ENCODE measurements at regions not wholly inside any gene's neighbourhood (a gene's known extent, or its start where the extent isn't known, plus 50 kb on each side); places are given as distances from the start of the nearest gene placed in this dataset.

- H3K36me3 Mint-ChIP-seq (ENCODE audit: low read depth): no peaks in the 10 kb centered on the region
- no peak overlapping the region for H3K27ac Mint-ChIP-seq
- no peaks in the 10 kb centered on the region for H3K9me3 Mint-ChIP-seq
- intact Hi-C loops (cut with micrococcal nuclease): no loop called here
- no peak for DNase-seq
- H3K27me3 Mint-ChIP-seq: no peaks in the 10 kb centered on the region
- POLR2A ChIA-PET: interaction anchor here (1.0 kb wide), 2 partner anchors 16 to 191 kb away, joined by 5 to 6 read pairs; partner anchors contain the start of gene KLF6
- TF ChIP-seq CTCF (IDR thresholded peaks at IDR 0.05): no peak
- no peak for ATAC-seq (ENCODE audit: low read depth)
- CTCF ChIA-PET: interaction anchor here (1.1 kb wide), 1 partner anchor 680 kb away, joined by 4 read pairs; no protein-coding TSS in a partner anchor
- H3K4me3 Mint-ChIP-seq: no peak overlapping the region
- H3K4me1 Mint-ChIP-seq: peaks cover 21% of the 10 kb centered on the region
Measured at GRCh38 chr10:3976718-3977117, 191.7 kb upstream of the KLF6 start.

- Mint-ChIP-seq H3K36me3 (ENCODE audit: low read depth) (no peaks in the 10 kb centered on the region), H3K27ac (no peak overlapping the region), H3K9me3 (no peaks in the 10 kb centered on the region), H3K4me1 (peaks cover 18% of the 10 kb centered on the region), H3K4me3 (no peak overlapping the region), H3K27me3 (no peaks in the 10 kb centered on the region)
- TF ChIP-seq CTCF (IDR thresholded peaks at IDR 0.05): no peak
- ATAC-seq (ENCODE audit: low read depth): no peak
- intact Hi-C loops (cut with micrococcal nuclease): no loop called here
- ChIA-PET CTCF (interaction anchor here (1.1 kb wide), 1 partner anchor 681 kb away, joined by 4 read pairs; no protein-coding TSS in a partner anchor), POLR2A (interaction anchor here (1.0 kb wide), 1 partner anchor 190 kb away, joined by 5 read pairs; the partner anchor contains the start of gene KLF6)
- DNase-seq: no peak
Measured at GRCh38 chr10:3976171-3976570, 191.2 kb upstream of the KLF6 start.

GRCh38 chr10:3975016-3975415 is 190.0 kb upstream of the KLF6 start:
- no peaks in the 10 kb centered on the region for H3K36me3 Mint-ChIP-seq (ENCODE audit: low read depth)
- ChIA-PET CTCF (no interaction called here), POLR2A (interaction anchor here (0.6 kb wide), 1 partner anchor 26 kb away, joined by 3 read pairs; no protein-coding TSS in a partner anchor)
- no peak overlapping the region for H3K4me3 Mint-ChIP-seq
- H3K27ac Mint-ChIP-seq: no peak overlapping the region
- no peak for ATAC-seq (ENCODE audit: low read depth)
- no peak for DNase-seq
- intact Hi-C loops (cut with micrococcal nuclease): no loop called here
- H3K9me3 Mint-ChIP-seq: no peaks in the 10 kb centered on the region
- no peak for TF ChIP-seq CTCF (IDR thresholded peaks at IDR 0.05)
- no peaks in the 10 kb centered on the region for H3K27me3 Mint-ChIP-seq
- peaks cover 10% of the 10 kb centered on the region for H3K4me1 Mint-ChIP-seq

- intact Hi-C loops (cut with micrococcal nuclease): no loop called here
- ATAC-seq (ENCODE audit: low read depth) (no peak), DNase-seq (no peak)
Measured at GRCh38 chr10:3972460-3973301, 187.7 kb upstream of the KLF6 start.

More at GRCh38 chr10:3972460-3973301, 187.7 kb upstream of the KLF6 start:
- Mint-ChIP-seq H3K9me3 (no peaks in the 10 kb centered on the region), H3K27me3 (no peaks in the 10 kb centered on the region), H3K4me1 (peaks cover 4% of the 10 kb centered on the region), H3K27ac (no peak overlapping the region), H3K36me3 (ENCODE audit: low read depth) (no peaks in the 10 kb centered on the region), H3K4me3 (no peak overlapping the region)
- ChIA-PET POLR2A (interaction anchor here (0.6 kb wide), 1 partner anchor 193 kb away, joined by 4 read pairs; no protein-coding TSS in a partner anchor), CTCF (no interaction called here)
- TF ChIP-seq CTCF (IDR thresholded peaks at IDR 0.05): no peak
